Uterus (tissue), 2 donors: ENCODE measurements at regions not wholly inside any gene's neighbourhood (a gene's known extent, or its start where the extent isn't known, plus 50 kb on each side); places are given as distances from the start of the nearest gene placed in this dataset.

Source experiments
- CTCF ChIP-seq, 4 experiments: fragments of 200-600 bp in 2 of 4; fragments of 450-650 bp in 2 of 4; sonication (generic) in 2 of 4; IDR thresholded peaks; one replicate each; pipeline ENCODE4 v1.5.1; 2016 to 2019; ENCODE audit warnings: antibody characterized with exemption in 4 of 4, mild to moderate bottlenecking in 2 of 4, moderate library complexity in 1 of 4
- POLR2A ChIP-seq, 2 donors: fragments of 450-650 bp; IDR thresholded peaks; one replicate each; pipeline ENCODE4 v1.6.1; 2016; ENCODE audit warnings: antibody characterized with exemption in 2 of 2, mild to moderate bottlenecking in 1 of 2, moderate library complexity in 1 of 2

DNA sequence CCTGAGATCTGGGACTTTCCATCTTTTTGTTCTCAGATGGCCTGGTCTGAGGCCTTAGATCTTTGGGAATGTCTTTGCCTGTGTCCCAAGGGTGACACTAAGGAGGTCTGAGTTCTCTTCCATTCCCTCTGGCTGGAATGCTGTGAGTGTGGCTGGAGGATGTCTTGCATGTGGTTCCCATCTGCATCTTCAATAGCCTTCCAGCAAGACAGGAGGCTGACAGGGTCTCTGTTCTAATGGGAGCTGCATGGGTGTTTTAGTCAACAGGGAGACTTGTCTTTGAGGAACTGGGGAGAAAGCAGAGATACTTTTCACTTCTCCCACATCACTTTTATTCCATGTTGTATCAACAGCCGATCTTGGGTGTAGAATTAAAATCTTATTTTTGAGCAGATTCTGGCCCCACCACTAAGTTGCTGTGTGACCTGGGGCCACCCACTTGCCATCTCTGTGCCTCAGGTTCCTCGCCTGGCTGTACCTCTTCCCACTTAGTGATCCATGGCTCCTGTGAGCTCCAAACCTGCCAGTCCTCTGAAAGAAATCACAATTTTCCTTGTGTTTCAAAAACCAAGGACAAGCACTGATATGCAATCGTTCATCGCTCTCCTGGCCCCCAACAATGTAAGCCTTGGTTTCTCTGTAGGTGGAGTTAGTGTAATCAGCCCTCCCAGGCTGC lies 75.2 kb downstream of the LSM3 start:
- TF ChIP-seq CTCF (IDR thresholded peaks at IDR 0.05) (no peak), POLR2A (IDR thresholded peaks at IDR 0.05) (no peak)
